ENCODE measurements at regions not wholly inside any gene's neighbourhood (a gene's known extent, or its start where the extent isn't known, plus 50 kb on each side); places are given as distances from the start of the nearest gene placed in this dataset.

DNA sequence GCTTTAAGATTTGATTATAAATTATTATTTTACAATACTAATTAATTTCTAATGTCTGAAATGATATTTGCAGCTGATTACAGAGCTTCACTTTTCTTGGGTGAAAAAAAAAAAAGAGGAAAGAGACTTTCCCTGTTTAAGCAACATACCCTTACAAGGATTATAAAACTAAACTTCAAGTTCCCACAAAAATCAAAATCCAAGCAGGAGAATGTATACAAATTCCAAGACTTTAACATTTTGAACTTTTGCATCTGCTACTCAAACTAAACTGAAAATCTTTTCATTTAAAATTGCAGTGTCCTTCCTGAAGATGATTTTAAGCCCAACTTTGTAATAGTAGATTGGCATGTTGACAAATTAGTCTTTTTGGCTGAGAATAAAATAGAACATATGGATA lies 742.4 kb upstream of the INTU start:
- Histone ChIP-seq H3K9me3 (ENCODE audit: low read depth) (no peaks in the 10 kb centered on the region), H3K36me3 (ENCODE audit: low read depth) (no peaks in the 10 kb centered on the region), H3K4me3 (no peak overlapping the region), H3K9ac (no peak overlapping the region), H3K79me2 (ENCODE audit: insufficient read depth) (no peaks in the 10 kb centered on the region), H3K4me1 (ENCODE audit: insufficient read depth) (peaks cover 28% of the 10 kb centered on the region), H3K27me3 (replicated peaks; ENCODE audit: insufficient read depth) (no peaks in the 10 kb centered on the region), H3K9me2 (ENCODE audit: insufficient read depth) (no peaks in the 10 kb centered on the region), H3K4me2 (ENCODE audit: unreplicated experiment) (no peak overlapping the region), H3K27ac (no peak overlapping the region), H4K20me1 (ENCODE audit: insufficient read depth) (no peaks in the 10 kb centered on the region), H2AFZ (peak overlapping the region; percentile 60), H3F3A (ENCODE audit: insufficient read depth) (no peaks in the 10 kb centered on the region)
- TF ChIP-seq EZH2phosphoT487 (IDR thresholded peaks at IDR 0.05; ENCODE audit: insufficient read depth, low read depth) (no peak), EZH2 (IDR thresholded peaks at IDR 0.05; ENCODE audit: insufficient read depth, poor library complexity, severe bottlenecking) (no peak)
- no peak for DNase-seq
- in situ Hi-C loops (cut with MboI): no loop called here

DNA sequence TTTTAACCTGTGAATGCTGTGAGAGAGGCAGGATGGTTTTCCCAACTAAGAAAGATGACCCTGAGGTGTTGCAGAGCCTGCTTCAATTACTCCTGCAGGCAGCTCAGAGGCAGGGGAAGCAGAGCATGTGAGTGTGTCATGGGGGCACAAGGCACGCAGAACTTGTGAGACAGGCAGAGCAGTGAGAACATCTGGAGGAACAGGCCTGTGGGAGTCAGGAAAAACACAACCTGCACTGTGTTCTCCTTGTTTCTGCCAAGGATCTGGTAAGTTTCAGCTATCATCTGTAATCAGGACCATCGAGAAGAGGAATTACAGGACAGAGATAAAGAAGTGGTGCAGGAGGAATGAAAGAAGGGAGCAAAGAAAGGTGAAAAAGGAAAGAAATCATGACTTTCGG lies 741.8 kb upstream of the INTU start:
- Histone ChIP-seq H3K4me1 (ENCODE audit: insufficient read depth) (peaks cover 28% of the 10 kb centered on the region), H3F3A (ENCODE audit: insufficient read depth) (no peaks in the 10 kb centered on the region), H3K79me2 (ENCODE audit: insufficient read depth) (no peaks in the 10 kb centered on the region), H4K20me1 (ENCODE audit: insufficient read depth) (no peaks in the 10 kb centered on the region), H3K27me3 (replicated peaks; ENCODE audit: insufficient read depth) (no peaks in the 10 kb centered on the region), H2AFZ (peak overlapping the region; percentile 60), H3K4me2 (ENCODE audit: unreplicated experiment) (no peak overlapping the region), H3K36me3 (ENCODE audit: low read depth) (no peaks in the 10 kb centered on the region), H3K27ac (no peak overlapping the region), H3K9me2 (ENCODE audit: insufficient read depth) (no peaks in the 10 kb centered on the region), H3K9me3 (ENCODE audit: low read depth) (no peaks in the 10 kb centered on the region), H3K9ac (no peak overlapping the region), H3K4me3 (no peak overlapping the region)
- TF ChIP-seq EZH2 (IDR thresholded peaks at IDR 0.05; ENCODE audit: insufficient read depth, poor library complexity, severe bottlenecking) (no peak), EZH2phosphoT487 (IDR thresholded peaks at IDR 0.05; ENCODE audit: insufficient read depth, low read depth) (no peak)
- in situ Hi-C loops (cut with MboI): no loop called here
- 44 to 56% methylated on average over 3 of the region's 3 CpGs for WGBS, 2 experiments (ENCODE audit: low coverage in 1 of 2, low lambda C conversion rate in 2 of 2, missing lambda C conversion rate in 2 of 2)
- peak; percentile 30 for DNase-seq

DNA sequence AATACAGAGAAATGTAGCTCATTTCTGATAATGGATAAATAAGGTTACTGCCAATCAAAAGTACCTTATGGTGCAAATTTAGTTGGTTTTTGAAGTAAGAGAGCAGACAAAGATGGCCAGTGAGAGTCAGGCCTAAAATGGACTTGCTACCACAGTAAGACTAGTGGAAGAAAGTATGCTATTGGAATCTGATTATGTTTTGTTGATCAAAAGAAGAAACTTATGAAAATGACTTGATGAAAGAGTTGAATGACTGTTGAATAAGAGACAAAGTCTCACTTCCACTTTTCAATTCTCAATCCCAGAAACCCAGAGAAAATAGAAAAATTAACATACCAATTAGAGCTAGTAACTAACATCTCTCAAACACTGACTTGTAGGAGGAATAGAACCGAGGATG lies 737.8 kb upstream of the INTU start:
- TF ChIP-seq EZH2 (IDR thresholded peaks at IDR 0.05; ENCODE audit: insufficient read depth, poor library complexity, severe bottlenecking) (no peak), EZH2phosphoT487 (IDR thresholded peaks at IDR 0.05; ENCODE audit: insufficient read depth, low read depth) (no peak)
- peaks cover 33% of the 10 kb centered on the region for H3K4me1 ChIP-seq (ENCODE audit: insufficient read depth)
- H3K36me3 ChIP-seq (ENCODE audit: low read depth): no peaks in the 10 kb centered on the region
- no peaks in the 10 kb centered on the region for H3K79me2 ChIP-seq (ENCODE audit: insufficient read depth)
- no peak overlapping the region for H3K27ac ChIP-seq
- H3K9me2 ChIP-seq (ENCODE audit: insufficient read depth): no peaks in the 10 kb centered on the region
- H3K4me2 ChIP-seq (ENCODE audit: unreplicated experiment): no peak overlapping the region
- H4K20me1 ChIP-seq (ENCODE audit: insufficient read depth): no peaks in the 10 kb centered on the region
- no peak overlapping the region for H3K4me3 ChIP-seq
- H2AFZ ChIP-seq: no peak overlapping the region
- H3K9ac ChIP-seq: no peak overlapping the region
- H3F3A ChIP-seq (ENCODE audit: insufficient read depth): peaks cover 17% of the 10 kb centered on the region
- H3K27me3 ChIP-seq (replicated peaks; ENCODE audit: insufficient read depth): no peaks in the 10 kb centered on the region
- 50 to 54% methylated on average over 1 of the region's 1 CpG for WGBS, 2 experiments (ENCODE audit: low coverage in 1 of 2, low lambda C conversion rate in 2 of 2, missing lambda C conversion rate in 2 of 2)
- no peaks in the 10 kb centered on the region for H3K9me3 ChIP-seq (ENCODE audit: low read depth)
- no peak for DNase-seq
- in situ Hi-C loops (cut with MboI): no loop called here

DNA sequence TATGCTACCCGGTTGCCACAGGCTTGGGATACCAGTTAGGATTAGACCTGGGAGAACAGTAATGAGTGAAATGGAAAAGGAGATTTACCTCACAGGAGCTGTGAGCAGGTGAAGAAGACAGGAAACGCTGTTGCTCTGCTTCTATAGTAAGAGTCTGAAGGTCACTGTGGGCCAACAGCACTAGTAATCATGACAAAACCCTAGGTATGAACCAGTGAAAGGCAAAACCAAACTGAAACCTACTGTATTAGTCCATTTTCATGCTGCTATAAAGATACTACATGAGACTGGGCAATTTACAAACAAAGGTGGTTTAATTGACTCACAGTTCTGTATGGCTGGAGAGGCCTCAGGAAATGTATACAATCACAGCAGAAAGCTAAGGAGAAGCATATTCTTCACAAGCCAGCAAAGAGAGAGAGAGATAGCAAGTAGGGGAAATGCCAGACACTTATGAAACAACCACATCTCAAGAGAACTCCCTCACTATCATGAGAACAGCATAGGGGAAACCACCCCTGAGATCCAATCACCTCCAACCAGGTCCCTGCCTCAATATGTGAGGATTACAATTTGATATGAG lies 736.7 kb upstream of the INTU start:
- Histone ChIP-seq H4K20me1 (ENCODE audit: insufficient read depth) (no peaks in the 10 kb centered on the region), H3K4me2 (ENCODE audit: unreplicated experiment) (no peak overlapping the region)

DNA sequence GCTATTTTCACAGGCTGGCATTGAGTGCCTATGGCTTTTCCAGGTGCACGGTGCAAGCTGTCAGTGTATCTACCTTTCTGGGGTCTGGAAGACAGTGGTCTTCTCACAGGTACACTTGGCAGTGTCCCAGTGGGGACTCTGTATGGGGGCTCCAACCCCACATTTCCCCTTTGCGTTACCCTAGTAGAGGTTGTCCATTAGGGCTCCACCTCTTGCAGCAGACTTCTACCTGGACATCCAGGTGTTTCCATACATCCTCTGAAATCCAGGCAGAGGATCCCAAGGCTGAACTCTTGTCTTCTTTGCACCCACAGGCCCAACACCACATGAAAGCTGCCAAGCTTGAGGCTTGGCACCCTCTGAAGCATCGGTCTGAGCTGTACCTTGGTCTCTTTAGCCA lies 735.7 kb upstream of the INTU start:
- H4K20me1 ChIP-seq (ENCODE audit: insufficient read depth): no peaks in the 10 kb centered on the region
- H3K79me2 ChIP-seq (ENCODE audit: insufficient read depth): no peaks in the 10 kb centered on the region
- H3K27me3 ChIP-seq (replicated peaks; ENCODE audit: insufficient read depth): no peaks in the 10 kb centered on the region
- no peak for DNase-seq
- WGBS, 2 experiments (ENCODE audit: low coverage in 1 of 2, low lambda C conversion rate in 2 of 2, missing lambda C conversion rate in 2 of 2): 86 to 88% methylated on average over 3 of the region's 3 CpGs
- no peak for TF ChIP-seq EZH2 (IDR thresholded peaks at IDR 0.05; ENCODE audit: insufficient read depth, poor library complexity, severe bottlenecking)
- TF ChIP-seq EZH2phosphoT487 (IDR thresholded peaks at IDR 0.05; ENCODE audit: insufficient read depth, low read depth): no peak
- in situ Hi-C loops (cut with MboI): no loop called here
- H3K9me3 ChIP-seq (ENCODE audit: low read depth): no peaks in the 10 kb centered on the region
- no peak overlapping the region for H2AFZ ChIP-seq
- H3K4me2 ChIP-seq (ENCODE audit: unreplicated experiment): no peak overlapping the region
- no peak overlapping the region for H3K27ac ChIP-seq
- H3F3A ChIP-seq (ENCODE audit: insufficient read depth): peaks cover 22% of the 10 kb centered on the region
- H3K4me1 ChIP-seq (ENCODE audit: insufficient read depth): peaks cover 28% of the 10 kb centered on the region
- no peak overlapping the region for H3K9ac ChIP-seq
- H3K36me3 ChIP-seq (ENCODE audit: low read depth): no peaks in the 10 kb centered on the region
- H3K9me2 ChIP-seq (ENCODE audit: insufficient read depth): no peaks in the 10 kb centered on the region
- no peak overlapping the region for H3K4me3 ChIP-seq

More for the DNA sequence above, 736.7 kb upstream of the INTU start:
- H2AFZ ChIP-seq: no peak overlapping the region
- H3K27me3 ChIP-seq (replicated peaks; ENCODE audit: insufficient read depth): no peaks in the 10 kb centered on the region
- no peaks in the 10 kb centered on the region for H3K36me3 ChIP-seq (ENCODE audit: low read depth)
- WGBS, 2 experiments (ENCODE audit: low coverage in 1 of 2, low lambda C conversion rate in 2 of 2, missing lambda C conversion rate in 2 of 2): 56 to 58% methylated on average over 2 of the region's 2 CpGs
- no peak overlapping the region for H3K4me3 ChIP-seq
- DNase-seq: no peak
- no peak for TF ChIP-seq EZH2 (IDR thresholded peaks at IDR 0.05; ENCODE audit: insufficient read depth, poor library complexity, severe bottlenecking)
- no peak overlapping the region for H3K9ac ChIP-seq
- H3K9me2 ChIP-seq (ENCODE audit: insufficient read depth): no peaks in the 10 kb centered on the region
- H3K9me3 ChIP-seq (ENCODE audit: low read depth): no peaks in the 10 kb centered on the region
- in situ Hi-C loops (cut with MboI): no loop called here
- H3K79me2 ChIP-seq (ENCODE audit: insufficient read depth): no peaks in the 10 kb centered on the region
- H3K4me1 ChIP-seq (ENCODE audit: insufficient read depth): peaks cover 28% of the 10 kb centered on the region
- no peak overlapping the region for H3K27ac ChIP-seq
- peaks cover 22% of the 10 kb centered on the region for H3F3A ChIP-seq (ENCODE audit: insufficient read depth)

Data from GM23248 (cell line).